ENCODE measurements at regions not wholly inside any gene's neighbourhood (a gene's known extent, or its start where the extent isn't known, plus 50 kb on each side); places are given as distances from the start of the nearest gene placed in this dataset.

DNA sequence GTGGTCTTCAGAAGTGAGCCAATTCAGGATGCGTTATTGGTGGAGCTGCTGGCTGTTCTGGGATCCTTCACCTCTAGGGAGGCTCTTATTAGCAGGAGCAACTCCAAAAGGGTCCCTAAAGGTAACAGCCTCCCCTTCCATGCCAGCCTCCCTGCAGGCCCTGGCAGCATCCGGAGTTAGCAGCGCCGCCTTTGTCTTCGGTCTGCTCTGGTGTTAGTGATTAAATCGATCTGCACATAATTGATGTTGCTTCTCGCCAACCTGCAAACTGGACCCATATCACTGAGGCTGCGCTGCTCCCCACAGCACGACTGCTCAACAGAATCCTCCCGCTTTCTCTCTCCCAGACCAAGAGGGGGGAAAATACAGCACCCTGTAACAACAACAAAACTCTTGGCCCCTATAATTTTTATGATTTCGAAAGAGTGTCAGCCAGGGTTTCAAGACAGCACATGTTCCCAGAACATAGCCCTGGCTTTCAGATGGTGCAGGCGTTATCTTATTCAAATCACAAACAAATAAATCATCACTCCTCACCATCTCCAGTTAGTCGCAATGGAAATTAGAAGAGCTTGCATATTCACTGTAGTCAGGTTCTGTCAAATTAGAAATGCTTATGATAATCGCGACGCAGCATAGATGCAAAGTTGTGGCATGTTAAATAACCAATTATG, 76.0 kb downstream of the IRX3 start:
- H3K36me3 ChIP-seq (replicated peaks in 1 of 2; ENCODE audit: control insufficient read depth in 1 of 2, insufficient read depth in 2 of 2, low read length in 1 of 2) = no peaks in the 10 kb centered on the region
- H3K4me1 ChIP-seq (ENCODE audit: control insufficient read depth in 1 of 2, insufficient read depth in 2 of 2, low read depth in 1 of 2, low read length in 1 of 2) = peaks cover 0 to 11% of the 10 kb centered on the region in 2 experiments; a peak in 2 of 4 replicates
- H3K9ac ChIP-seq = no peak overlapping the region
- 54% methylated on average over 9 of the region's 16 CpGs for WGBS (ENCODE audit: low lambda C conversion rate)
- no peak overlapping the region for H2AFZ ChIP-seq (ENCODE audit: low read depth)
- no peaks in the 10 kb centered on the region for H3K79me2 ChIP-seq (ENCODE audit: insufficient read depth)
- no peak overlapping the region; a peak in 1 of 4 replicates for H3K27ac ChIP-seq (ENCODE audit: low read depth in 2 of 2, low read length in 1 of 2)
- ChIA-PET CTCF (interaction anchor here (0.9 to 1.9 kb wide), 4 partner anchors 16 to 149 kb away, joined by 3 to 6 read pairs (median 4); no protein-coding TSS in a partner anchor), POLR2A (interaction anchor here (0.6 kb wide), 1 partner anchor 9 kb away, joined by 4 read pairs; no protein-coding TSS in a partner anchor)
- no peak overlapping the region for H3K4me3 ChIP-seq (ENCODE audit: low read depth in 2 of 2, low read length in 1 of 2)
- H3K9me2 ChIP-seq = no peaks in the 10 kb centered on the region
- H4K20me1 ChIP-seq (ENCODE audit: insufficient read depth) = no peaks in the 10 kb centered on the region
- H3K27me3 ChIP-seq (ENCODE audit: insufficient read depth) = no peaks in the 10 kb centered on the region; the same call in 1 of the 2 replicates
- no peaks in the 10 kb centered on the region for H3K9me3 ChIP-seq
- no peak overlapping the region for H3K4me2 ChIP-seq
- DNase-seq = peak; percentile 61
- H3F3A ChIP-seq (replicated peaks; ENCODE audit: insufficient read depth) = no peaks in the 10 kb centered on the region
- TF ChIP-seq NRF1 (IDR thresholded peaks at IDR 0.05; ENCODE audit: low read depth, low read length) = no peak
- peak; percentile 54 for TF ChIP-seq GATA2 (CRISPR knock-in tag; IDR thresholded peaks at IDR 0.05)

DNA sequence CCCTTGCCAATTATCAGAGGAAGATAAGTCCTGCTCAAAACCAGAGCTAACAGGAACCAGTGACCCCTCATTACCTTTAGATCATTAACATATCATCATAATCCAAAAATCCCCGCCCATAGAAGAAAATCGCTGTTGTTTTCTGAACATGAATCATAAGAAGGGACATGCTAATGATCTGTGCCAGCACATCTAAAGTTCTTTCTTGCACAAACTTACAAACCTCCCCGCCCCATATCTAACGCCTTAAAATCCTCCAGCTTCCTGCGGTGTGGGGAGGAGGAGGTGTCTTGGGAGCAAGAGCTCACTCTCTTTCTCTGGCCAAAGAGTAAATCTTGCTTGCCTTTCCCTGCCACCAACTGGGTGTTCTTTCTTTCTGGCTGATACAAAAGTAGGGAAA, 78.3 kb downstream of the IRX3 start:
- no peak for DNase-seq
- H3K27me3 ChIP-seq (ENCODE audit: insufficient read depth) = peaks cover 8% of the 10 kb centered on the region; the same call in 1 of the 2 replicates
- WGBS (ENCODE audit: low lambda C conversion rate) = 92% methylated on average over 5 of the region's 5 CpGs

More for the DNA sequence above, 78.3 kb downstream of the IRX3 start:
- POLR2A ChIA-PET = no interaction called here
- H3K36me3 ChIP-seq (replicated peaks in 1 of 2; ENCODE audit: control insufficient read depth in 1 of 2, insufficient read depth in 2 of 2, low read length in 1 of 2) = no peaks in the 10 kb centered on the region
- TF ChIP-seq, protein P1, sequence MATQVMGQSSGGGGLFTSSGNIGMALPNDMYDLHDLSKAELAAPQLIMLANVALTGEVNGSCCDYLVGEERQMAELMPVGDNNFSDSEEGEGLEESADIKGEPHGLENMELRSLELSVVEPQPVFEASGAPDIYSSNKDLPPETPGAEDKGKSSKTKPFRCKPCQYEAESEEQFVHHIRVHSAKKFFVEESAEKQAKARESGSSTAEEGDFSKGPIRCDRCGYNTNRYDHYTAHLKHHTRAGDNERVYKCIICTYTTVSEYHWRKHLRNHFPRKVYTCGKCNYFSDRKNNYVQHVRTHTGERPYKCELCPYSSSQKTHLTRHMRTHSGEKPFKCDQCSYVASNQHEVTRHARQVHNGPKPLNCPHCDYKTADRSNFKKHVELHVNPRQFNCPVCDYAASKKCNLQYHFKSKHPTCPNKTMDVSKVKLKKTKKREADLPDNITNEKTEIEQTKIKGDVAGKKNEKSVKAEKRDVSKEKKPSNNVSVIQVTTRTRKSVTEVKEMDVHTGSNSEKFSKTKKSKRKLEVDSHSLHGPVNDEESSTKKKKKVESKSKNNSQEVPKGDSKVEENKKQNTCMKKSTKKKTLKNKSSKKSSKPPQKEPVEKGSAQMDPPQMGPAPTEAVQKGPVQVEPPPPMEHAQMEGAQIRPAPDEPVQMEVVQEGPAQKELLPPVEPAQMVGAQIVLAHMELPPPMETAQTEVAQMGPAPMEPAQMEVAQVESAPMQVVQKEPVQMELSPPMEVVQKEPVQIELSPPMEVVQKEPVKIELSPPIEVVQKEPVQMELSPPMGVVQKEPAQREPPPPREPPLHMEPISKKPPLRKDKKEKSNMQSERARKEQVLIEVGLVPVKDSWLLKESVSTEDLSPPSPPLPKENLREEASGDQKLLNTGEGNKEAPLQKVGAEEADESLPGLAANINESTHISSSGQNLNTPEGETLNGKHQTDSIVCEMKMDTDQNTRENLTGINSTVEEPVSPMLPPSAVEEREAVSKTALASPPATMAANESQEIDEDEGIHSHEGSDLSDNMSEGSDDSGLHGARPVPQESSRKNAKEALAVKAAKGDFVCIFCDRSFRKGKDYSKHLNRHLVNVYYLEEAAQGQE (IDR thresholded peaks at IDR 0.05; ENCODE audit: low read depth, low read length) = no peak
- no peak for TF ChIP-seq TEAD4 (IDR thresholded peaks at IDR 0.05; ENCODE audit: borderline replicate concordance, insufficient read depth)
- no peak for TF ChIP-seq ELF1 (IDR thresholded peaks at IDR 0.05)
- no peak for TF ChIP-seq YY1 (IDR thresholded peaks at IDR 0.05; ENCODE audit: low read depth)
- TF ChIP-seq TCF12 (IDR thresholded peaks at IDR 0.05) = no peak
- no peak overlapping the region for H3K4me2 ChIP-seq
- H3K9me2 ChIP-seq = no peaks in the 10 kb centered on the region
- no peak overlapping the region for H3K9ac ChIP-seq
- no peak overlapping the region for H3K4me3 ChIP-seq (ENCODE audit: low read depth in 2 of 2, low read length in 1 of 2)
- H3F3A ChIP-seq (replicated peaks; ENCODE audit: insufficient read depth) = no peaks in the 10 kb centered on the region
- H3K27ac ChIP-seq (ENCODE audit: low read depth in 2 of 2, low read length in 1 of 2) = no peak overlapping the region
- H3K79me2 ChIP-seq (ENCODE audit: insufficient read depth) = no peaks in the 10 kb centered on the region
- no peaks in the 10 kb centered on the region for H3K9me3 ChIP-seq
- CTCF ChIA-PET = no interaction called here
- H3K4me1 ChIP-seq (ENCODE audit: control insufficient read depth in 1 of 2, insufficient read depth in 2 of 2, low read depth in 1 of 2, low read length in 1 of 2) = peaks cover 0 to 11% of the 10 kb centered on the region in 2 experiments; a peak in 2 of 4 replicates
- no peak overlapping the region for H2AFZ ChIP-seq (ENCODE audit: low read depth)
- no peaks in the 10 kb centered on the region for H4K20me1 ChIP-seq (ENCODE audit: insufficient read depth)
